Neuronal stem cell (in vitro differentiated cells): ENCODE measurements at regions not wholly inside any gene's neighbourhood (a gene's known extent, or its start where the extent isn't known, plus 50 kb on each side); places are given as distances from the start of the nearest gene placed in this dataset.
A peak's percentile ranks its signal among the peaks of the same experiment; 100 is the strongest.

Source experiments
- DNase-seq: peaks from one replicate; pipeline ENCODE4 v3.0.0-alpha.2; 2013; ENCODE audit warnings: low spot score
- H2AFZ ChIP-seq: one replicate; pipeline ENCODE4 v1.6.1; 2013; ENCODE audit warnings: mild to moderate bottlenecking, low read length, inconsistent platforms
- H2AK5ac ChIP-seq: 2 replicates; pipeline ENCODE4 v1.6.1; 2013; ENCODE audit warnings: low read depth, mild to moderate bottlenecking, inconsistent platforms, low read length, moderate library complexity, mixed read lengths
- H2BK120ac ChIP-seq: 2 replicates; pipeline ENCODE4 v1.6.1; 2013; ENCODE audit warnings: low read depth, mild to moderate bottlenecking, inconsistent platforms, low read length, moderate library complexity, mixed read lengths
- H2BK12ac ChIP-seq: one replicate; pipeline ENCODE4 v1.6.1; 2013; ENCODE audit warnings: low read length, inconsistent platforms
- H2BK15ac ChIP-seq: 2 replicates; pipeline ENCODE4 v1.6.1; 2013; ENCODE audit warnings: mild to moderate bottlenecking, low read length, inconsistent platforms, mixed read lengths
- H2BK5ac ChIP-seq: one replicate; pipeline ENCODE4 v1.6.1; 2013; ENCODE audit warnings: inconsistent platforms, mild to moderate bottlenecking, low read length, moderate library complexity
- H3K14ac ChIP-seq: one replicate; pipeline ENCODE4 v1.6.1; 2013; ENCODE audit warnings: low read length, inconsistent platforms
- H3K18ac ChIP-seq: 2 replicates; pipeline ENCODE4 v1.6.1; 2013; ENCODE audit warnings: low read length, inconsistent platforms
- H3K23ac ChIP-seq: 2 replicates; pipeline ENCODE4 v1.6.1; 2013; ENCODE audit warnings: low read depth, mild to moderate bottlenecking, mixed read lengths, low read length, inconsistent platforms; ENCODE audit not compliant: poor library complexity
- H3K27ac ChIP-seq: replicated peaks from 3 replicates; pipeline ENCODE4 v1.5.1; 2013; ENCODE audit warnings: low read length, inconsistent platforms
- H3K27me3 ChIP-seq, 3 experiments: 2 replicates each; pipeline ENCODE4 v1.6.1; 2013; ENCODE audit warnings: low read length in 3 of 3, mild to moderate bottlenecking in 2 of 3, inconsistent platforms in 1 of 3, low read depth in 1 of 3, mixed read lengths in 1 of 3, moderate library complexity in 1 of 3; ENCODE audit not compliant: control insufficient read depth in 3 of 3, insufficient read depth in 3 of 3
- H3K36me3 ChIP-seq, 2 donors: replicated peaks in 1 of 2; 2 replicates each; pipeline ENCODE4 v1.6.1; 2013; ENCODE audit warnings: low read length in 2 of 2; ENCODE audit not compliant: control insufficient read depth in 2 of 2, insufficient read depth in 2 of 2
- H3K4ac ChIP-seq: 2 replicates; pipeline ENCODE4 v1.6.1; 2013; ENCODE audit warnings: inconsistent platforms, mild to moderate bottlenecking, low read length, moderate library complexity
- H3K4me1 ChIP-seq, 2 donors: 1 replicate in 1 of 2; 2 replicates in 1 of 2; pipeline ENCODE4 v1.6.1; 2013; ENCODE audit warnings: low read length in 2 of 2, low read depth in 1 of 2; ENCODE audit not compliant: control insufficient read depth in 2 of 2, insufficient read depth in 1 of 2
- H3K4me2 ChIP-seq: one replicate; pipeline ENCODE4 v1.6.1; 2013; ENCODE audit warnings: mild to moderate bottlenecking, low read length, inconsistent platforms; ENCODE audit not compliant: insufficient read depth, poor library complexity, severe bottlenecking
- H3K4me3 ChIP-seq, 2 donors: 2 replicates each; pipeline ENCODE4 v1.5.1; 2013; ENCODE audit warnings: low read length in 2 of 2, mild to moderate bottlenecking in 2 of 2, inconsistent platforms in 1 of 2, moderate library complexity in 1 of 2
- H3K79me1 ChIP-seq: one replicate; pipeline ENCODE4 v1.6.1; 2013; ENCODE audit warnings: low read depth, mild to moderate bottlenecking, inconsistent platforms, low read length, moderate library complexity
- H3K9ac ChIP-seq: one replicate; pipeline ENCODE4 v1.6.1; 2013; ENCODE audit warnings: mild to moderate bottlenecking, low read depth, low read length, inconsistent platforms; ENCODE audit not compliant: poor library complexity
- H3K9me3 ChIP-seq, 2 donors: replicated peaks in 1 of 2; 2 replicates each; pipeline versions ENCODE3 to v1.6.1; 2013; ENCODE audit warnings: low read length in 2 of 2, mild to moderate bottlenecking in 2 of 2, inconsistent platforms in 1 of 2, low read depth in 1 of 2, mixed read lengths in 1 of 2, moderate library complexity in 1 of 2; ENCODE audit not compliant: control insufficient read depth in 2 of 2, insufficient read depth in 1 of 2
- H4K8ac ChIP-seq: one replicate; pipeline ENCODE4 v1.6.1; 2013; ENCODE audit warnings: low read depth, mild to moderate bottlenecking, inconsistent platforms, low read length, moderate library complexity
- H4K91ac ChIP-seq: one replicate; pipeline ENCODE4 v1.6.1; 2013; ENCODE audit warnings: low read length, low read depth, mild to moderate bottlenecking, inconsistent platforms; ENCODE audit not compliant: poor library complexity
- WGBS, 2 donors: extraction: QIAGEN DNeasy Blood & Tissue Kit; methylation state at CpG; one replicate each; pipeline ENCODE4 v1.1.7; 2013; ENCODE audit warnings: missing lambda C conversion rate in 2 of 2, mixed read lengths in 1 of 2; ENCODE audit not compliant: insufficient read length in 2 of 2, insufficient replicate concordance in 1 of 2; ENCODE audit errors: extremely low coverage in 2 of 2; 5-methylcytosine and 5-hydroxymethylcytosine counted together

GRCh38 chr10:55497893-55498499, 697.0 kb upstream of the PCDH15 start:
- H4K8ac ChIP-seq, result no peak overlapping the region
- no peaks in the 10 kb centered on the region for H3K9me3 ChIP-seq

DNA sequence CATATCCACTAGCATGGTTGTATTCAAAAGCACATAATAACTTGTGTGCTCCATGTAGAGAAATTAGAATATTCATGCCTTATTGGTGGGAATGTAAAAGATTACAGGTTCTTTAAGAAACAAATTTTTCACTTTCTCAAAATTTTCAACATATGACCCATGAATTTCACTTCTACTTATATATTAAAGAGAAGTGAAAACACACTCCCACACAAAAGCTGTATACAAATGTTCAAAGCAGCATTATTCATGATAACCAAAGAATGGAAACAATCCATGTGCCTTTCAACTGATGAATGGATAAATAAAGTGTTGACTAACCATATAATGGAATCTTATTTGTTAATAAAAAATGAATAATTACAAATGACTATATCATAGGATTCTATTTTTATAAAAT, 694.5 kb upstream of the PCDH15 start:
- Histone ChIP-seq H3K23ac (no peak overlapping the region), H3K36me3 (no peaks in the 10 kb centered on the region), H3K9ac (no peak overlapping the region), H3K18ac (no peak overlapping the region), H2BK5ac (no peak overlapping the region), H3K4ac (no peak overlapping the region), H3K4me3 (no peak overlapping the region), H4K8ac (no peak overlapping the region), H3K27me3 (no peaks in the 10 kb centered on the region), H3K79me1 (no peaks in the 10 kb centered on the region), H3K9me3 (no peaks in the 10 kb centered on the region), H2BK120ac (no peak overlapping the region), H3K4me1 (no peaks in the 10 kb centered on the region), H4K91ac (no peak overlapping the region), H3K4me2 (no peak overlapping the region), H2BK15ac (no peak overlapping the region), H3K14ac (no peak overlapping the region), H2AFZ (no peak overlapping the region), H2AK5ac (no peak overlapping the region), H3K27ac (no peak overlapping the region), H2BK12ac (no peak overlapping the region)
- no peak for DNase-seq

More at GRCh38 chr10:55497893-55498499, 697.0 kb upstream of the PCDH15 start:
- Histone ChIP-seq H2BK12ac (no peak overlapping the region), H2BK15ac (no peak overlapping the region), H3K4me1 (no peaks in the 10 kb centered on the region), H2AFZ (no peak overlapping the region), H3K14ac (no peak overlapping the region), H3K79me1 (no peaks in the 10 kb centered on the region), H3K4me3 (no peak overlapping the region), H3K4ac (no peak overlapping the region), H2BK120ac (no peak overlapping the region), H2AK5ac (no peak overlapping the region), H3K27me3 (no peaks in the 10 kb centered on the region), H3K27ac (no peak overlapping the region), H3K9ac (no peak overlapping the region), H2BK5ac (no peak overlapping the region), H3K4me2 (no peak overlapping the region), H3K18ac (no peak overlapping the region), H3K36me3 (no peaks in the 10 kb centered on the region), H3K23ac (no peak overlapping the region), H4K91ac (no peak overlapping the region)
- no CpG with 5 or more reads among the region's 4 CpGs for WGBS, 2 donors
- DNase-seq, result no peak

DNA sequence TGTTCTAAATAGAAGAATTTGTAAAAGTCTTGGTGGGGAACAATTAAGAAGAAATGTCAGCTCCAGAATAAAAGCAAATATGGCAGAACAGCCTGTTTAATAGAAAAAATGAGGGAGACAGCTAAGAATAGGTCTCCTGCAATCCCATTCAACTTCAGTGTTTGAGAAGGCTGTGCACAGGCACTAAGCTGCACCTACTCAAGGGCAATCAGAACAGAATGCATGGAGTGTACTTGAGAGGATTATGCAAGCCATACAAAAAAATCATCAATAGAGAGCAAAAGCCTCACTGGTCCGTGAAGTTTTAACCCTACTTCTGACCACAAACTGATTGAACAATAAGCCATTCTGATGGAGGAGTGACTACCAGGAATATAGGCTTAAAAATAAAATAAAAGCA, 690.7 kb upstream of the PCDH15 start:
- Histone ChIP-seq H3K4ac (no peak overlapping the region), H3K27ac (no peak overlapping the region), H2BK12ac (no peak overlapping the region), H3K79me1 (no peaks in the 10 kb centered on the region), H3K36me3 (no peaks in the 10 kb centered on the region), H2BK120ac (no peak overlapping the region), H3K4me2 (no peak overlapping the region), H4K91ac (no peak overlapping the region), H3K9me3 (no peaks in the 10 kb centered on the region), H2AFZ (peak overlapping the region; percentile 64), H3K14ac (no peak overlapping the region), H2BK5ac (no peak overlapping the region), H3K27me3 (no peaks in the 10 kb centered on the region), H2BK15ac (no peak overlapping the region), H3K4me1 (no peaks in the 10 kb centered on the region), H4K8ac (no peak overlapping the region), H3K23ac (no peak overlapping the region), H3K4me3 (no peak overlapping the region), H2AK5ac (no peak overlapping the region), H3K18ac (no peak overlapping the region), H3K9ac (no peak overlapping the region)
- WGBS, 2 donors, result no CpG with 5 or more reads among the region's 1 CpG
- DNase-seq, result no peak

- no CpG with 5 or more reads among the region's 4 CpGs for WGBS, 2 donors
- Histone ChIP-seq H3K9ac (no peak overlapping the region), H2BK120ac (no peak overlapping the region)
Measured at GRCh38 chr10:55485827-55486226, 684.8 kb upstream of the PCDH15 start.

More at GRCh38 chr10:55485827-55486226, 684.8 kb upstream of the PCDH15 start:
- no peak overlapping the region for H3K4me3 ChIP-seq
- H3K27ac ChIP-seq, result no peak overlapping the region
- H4K91ac ChIP-seq, result no peak overlapping the region
- H2AK5ac ChIP-seq, result no peak overlapping the region
- no peak overlapping the region for H2BK12ac ChIP-seq
- no peak overlapping the region for H4K8ac ChIP-seq
- no peak overlapping the region for H2BK5ac ChIP-seq
- no peak overlapping the region for H2BK15ac ChIP-seq
- no peak overlapping the region for H3K18ac ChIP-seq
- H3K4ac ChIP-seq, result no peak overlapping the region
- H2AFZ ChIP-seq, result no peak overlapping the region
- no peak for DNase-seq
- H3K4me1 ChIP-seq, result no peaks in the 10 kb centered on the region
- no peaks in the 10 kb centered on the region for H3K79me1 ChIP-seq
- no peaks in the 10 kb centered on the region for H3K27me3 ChIP-seq
- H3K9me3 ChIP-seq, result no peaks in the 10 kb centered on the region
- H3K4me2 ChIP-seq, result no peak overlapping the region
- H3K14ac ChIP-seq, result no peak overlapping the region
- H3K23ac ChIP-seq, result no peak overlapping the region
- H3K36me3 ChIP-seq, result no peaks in the 10 kb centered on the region
